IMR-90 (cell line): ENCODE measurements at regions not wholly inside any gene's neighbourhood (a gene's known extent, or its start where the extent isn't known, plus 50 kb on each side); places are given as distances from the start of the nearest gene placed in this dataset.

Experiments used
- ATAC-seq: fragments of 200-7000 bp; cut with Tn5 transposase; 2 replicates; pipeline ENCODE4 v1.9.1; 2020; ENCODE audit warnings: low read depth, mild to moderate bottlenecking, moderate library complexity
- BruUV-seq: library from RNA; stranded (reverse); fragments of 400-500 nt; replicated peaks from 2 replicates; lab custom pipeline; 2021; lab: Mats Ljungman, UMichigan
- CTCF ChIA-PET: fragments of 300-600 bp; formaldehyde crosslinking; extraction: SDS; loops from one replicate; lab custom pipeline; 2021; ENCODE audit warnings: antibody characterized with exemption; lab: Yijun Ruan, JAX
- POLR2A ChIA-PET: fragments of 300-600 bp; sonication (Branson Sonifier 250); formaldehyde crosslinking; loops from one replicate; lab custom pipeline; 2022; ENCODE audit warnings: antibody characterized with exemption; ENCODE audit not compliant: unreplicated experiment; lab: Charles Lee
- DNase-seq: peaks from one replicate; pipeline ENCODE4 v3.0.0; 2013
- H2AFZ ChIP-seq: replicated peaks from 2 replicates; pipeline ENCODE3; 2013; ENCODE audit warnings: low read length, mild to moderate bottlenecking; ENCODE audit not compliant: poor library complexity
- H2AK5ac ChIP-seq: 2 replicates; pipeline ENCODE4 v1.6.1; 2013; ENCODE audit warnings: low read depth, low read length, inconsistent platforms
- H2AK9ac ChIP-seq: replicated peaks from 2 replicates; pipeline ENCODE3; 2013; ENCODE audit warnings: mild to moderate bottlenecking, low read depth, low read length, moderate library complexity; ENCODE audit not compliant: poor library complexity
- H2BK120ac ChIP-seq: 2 replicates; pipeline ENCODE4 v1.6.1; 2013; ENCODE audit warnings: low read depth, low read length, inconsistent platforms
- H2BK15ac ChIP-seq: 3 replicates; pipeline ENCODE4 v1.6.1; 2013; ENCODE audit warnings: low read depth, low read length, inconsistent platforms
- H2BK20ac ChIP-seq: 2 replicates; pipeline ENCODE4 v1.6.1; 2013; ENCODE audit warnings: low read depth, mild to moderate bottlenecking, inconsistent platforms, low read length, moderate library complexity
- H2BK5ac ChIP-seq: 2 replicates; pipeline ENCODE4 v1.6.1; 2013; ENCODE audit warnings: mild to moderate bottlenecking, low read depth, low read length, inconsistent platforms; ENCODE audit not compliant: poor library complexity, severe bottlenecking
- H3K14ac ChIP-seq: replicated peaks from 2 replicates; pipeline ENCODE4 v1.6.1; 2013; ENCODE audit warnings: low read depth, low read length, inconsistent platforms
- H3K18ac ChIP-seq: 2 replicates; pipeline ENCODE4 v1.6.1; 2013; ENCODE audit warnings: low read depth, low read length, control low read depth
- H3K23ac ChIP-seq: 2 replicates; pipeline ENCODE4 v1.6.1; 2013; ENCODE audit warnings: low read depth, low read length, inconsistent platforms
- H3K27ac ChIP-seq: 2 replicates; pipeline ENCODE4 v1.5.1; 2013; ENCODE audit warnings: mild to moderate bottlenecking, control low read depth, low read length; ENCODE audit not compliant: insufficient read depth
- H3K27me3 ChIP-seq: 2 replicates; pipeline ENCODE4 v1.6.1; 2013; ENCODE audit warnings: low read length; ENCODE audit not compliant: control insufficient read depth, insufficient read depth
- H3K36me3 ChIP-seq: 2 replicates; pipeline ENCODE4 v1.6.1; 2013; ENCODE audit warnings: low read length, mixed read lengths; ENCODE audit not compliant: control insufficient read depth, insufficient read depth
- H3K4ac ChIP-seq: 2 replicates; pipeline ENCODE4 v1.6.1; 2013; ENCODE audit warnings: low read depth, low read length, inconsistent platforms
- H3K4me1 ChIP-seq: 2 replicates; pipeline ENCODE4 v1.6.1; 2013; ENCODE audit warnings: low read length, mixed read lengths; ENCODE audit not compliant: control insufficient read depth, insufficient read depth
- H3K4me2 ChIP-seq: 2 replicates; pipeline ENCODE4 v1.6.1; 2013; ENCODE audit warnings: low read depth, mild to moderate bottlenecking, control low read depth, low read length, moderate library complexity
- H3K4me3 ChIP-seq: 2 replicates; pipeline ENCODE4 v1.5.1; 2013; ENCODE audit warnings: low read depth, mild to moderate bottlenecking, control low read depth, low read length, moderate library complexity; ENCODE audit not compliant: insufficient read depth
- H3K56ac ChIP-seq: 2 replicates; pipeline ENCODE4 v1.6.1; 2013; ENCODE audit warnings: low read length, inconsistent platforms; ENCODE audit not compliant: insufficient read depth; ENCODE audit errors: extremely low read depth
- H3K79me1 ChIP-seq, 2 experiments: 2 replicates each; pipeline ENCODE4 v1.6.1; 2013; ENCODE audit warnings: low read length in 2 of 2, inconsistent platforms in 1 of 2, low read depth in 1 of 2
- H3K9ac ChIP-seq: 2 replicates; pipeline ENCODE4 v1.6.1; 2013; ENCODE audit warnings: low read depth, low read length, control low read depth
- H3K9me1 ChIP-seq: 2 replicates; pipeline ENCODE4 v1.6.1; 2013; ENCODE audit warnings: low read length, inconsistent platforms; ENCODE audit not compliant: insufficient read depth
- H3K9me3 ChIP-seq: 2 replicates; pipeline ENCODE4 v1.6.1; 2013; ENCODE audit warnings: low read length; ENCODE audit not compliant: control insufficient read depth, insufficient read depth
- H4K20me1 ChIP-seq: 2 replicates; pipeline ENCODE4 v1.6.1; 2013; ENCODE audit warnings: low read length, inconsistent platforms; ENCODE audit not compliant: insufficient read depth
- H4K5ac ChIP-seq: 2 replicates; pipeline ENCODE4 v1.6.1; 2013; ENCODE audit warnings: mild to moderate bottlenecking, low read depth, low read length, control low read depth
- H4K8ac ChIP-seq, 2 experiments: 2 replicates each; pipeline ENCODE4 v1.6.1; 2013; ENCODE audit warnings: low read depth in 2 of 2, low read length in 2 of 2, control low read depth in 1 of 2, inconsistent platforms in 1 of 2
- H4K91ac ChIP-seq: 2 replicates; pipeline ENCODE4 v1.6.1; 2013; ENCODE audit warnings: low read depth, low read length, inconsistent platforms; ENCODE audit not compliant: insufficient read depth
- CHD1 ChIP-seq: IDR thresholded peaks from 2 replicates; pipeline ENCODE4 v1.6.1; 2012; ENCODE audit warnings: low read depth, low read length, improper control_type of control experiment
- FOS ChIP-seq: fragments of 150-350 bp; IDR thresholded peaks from 2 replicates; pipeline ENCODE4 v1.6.1; 2016; ENCODE audit warnings: low read depth, low read length
- MAFK ChIP-seq: IDR thresholded peaks from 2 replicates; pipeline ENCODE4 v1.6.1; 2012; ENCODE audit warnings: low read depth, low read length, improper control_type of control experiment
- MAZ ChIP-seq: IDR thresholded peaks from 2 replicates; pipeline ENCODE4 v1.6.1; 2012; ENCODE audit warnings: low read depth, mild to moderate bottlenecking, low read length, improper control_type of control experiment, moderate library complexity, borderline replicate concordance
- MXI1 ChIP-seq: IDR thresholded peaks from 2 replicates; pipeline ENCODE4 v1.6.1; 2012; ENCODE audit warnings: low read depth, mild to moderate bottlenecking, low read length, moderate library complexity, borderline replicate concordance
- NFE2L2 ChIP-seq: fragments of 150-350 bp; IDR thresholded peaks from 2 replicates; pipeline ENCODE4 v1.6.1; 2016; ENCODE audit warnings: low read depth, mild to moderate bottlenecking, low read length
- RCOR1 ChIP-seq: IDR thresholded peaks from 2 replicates; pipeline ENCODE4 v1.6.1; 2012; ENCODE audit warnings: mild to moderate bottlenecking, low read length, improper control_type of control experiment; ENCODE audit not compliant: insufficient replicate concordance
- WGBS, 2 experiments: methylation state at CpG; one replicate each; pipeline versions ENCODE4 v1.1.5 to v1.1.7; 2013; ENCODE audit warnings: missing lambda C conversion rate in 2 of 2; ENCODE audit not compliant: insufficient read length in 1 of 2; ENCODE audit errors: extremely low coverage in 2 of 2; 5-methylcytosine and 5-hydroxymethylcytosine counted together
- dilution Hi-C: fragments of 300-500 bp; cut with HindIII; formaldehyde crosslinking; loops from one replicate; pipeline ENCODE4 v1.14.3; 2018; ENCODE audit warnings: low sequenced_read_pairs; ENCODE audit not compliant: unreplicated experiment
- in situ Hi-C: fragments of 300-500 bp; cut with MboI; formaldehyde crosslinking; loops from 3 replicates; pipeline ENCODE4 v1.14.3; 2019; ENCODE audit warnings: low sequenced_read_pairs, inconsistent platforms, mixed read lengths
- intact Hi-C: fragments of 100-400 bp; cut with micrococcal nuclease; formaldehyde crosslinking; loops from 2 replicates; pipeline ENCODE4 v1.10.0; 2022
- TF ChIP-seq, protein P1 (sequence below): fragments of 150-350 bp; IDR thresholded peaks from 2 replicates; pipeline ENCODE4 v1.6.1; 2016; ENCODE audit warnings: low read depth, mild to moderate bottlenecking, low read length, moderate library complexity, borderline replicate concordance

DNA sequence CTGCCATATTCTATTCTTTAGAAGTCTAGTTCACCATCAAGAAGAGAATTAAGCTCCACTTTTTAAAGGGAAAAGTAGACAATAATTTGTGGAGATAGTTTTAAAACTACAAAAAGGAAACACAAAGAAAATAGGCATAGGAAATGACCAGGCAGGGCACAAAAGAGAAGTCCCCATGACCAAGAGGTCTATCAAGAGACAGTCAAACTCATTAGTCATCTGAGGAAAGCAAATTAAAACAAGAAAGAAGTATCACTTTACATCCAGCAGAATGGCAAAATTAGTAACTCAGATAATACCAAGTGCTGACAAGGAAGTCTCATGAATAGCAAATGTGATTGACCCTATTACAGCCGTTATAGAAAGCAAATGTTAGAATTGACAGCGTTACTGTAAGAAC lies 243.7 kb upstream of the SNX7 start:
- ATAC-seq: no peak
- Histone ChIP-seq H3K4ac (no peak overlapping the region), H3K36me3 (no peaks in the 10 kb centered on the region), H3K9me3 (peaks cover 3% of the 10 kb centered on the region), H2AK5ac (no peak overlapping the region), H3K27me3 (no peaks in the 10 kb centered on the region), H3K23ac (no peak overlapping the region), H3K14ac (no peak overlapping the region), H3K18ac (no peak overlapping the region), H4K5ac (no peak overlapping the region), H2BK15ac (no peak overlapping the region), H2AK9ac (no peak overlapping the region), H3K27ac (no peak overlapping the region), H2BK120ac (no peak overlapping the region), H2BK5ac (no peak overlapping the region), H3K4me2 (no peak overlapping the region), H3K4me3 (no peak overlapping the region), H2BK20ac (no peak overlapping the region), H3K9me1 (no peaks in the 10 kb centered on the region), H4K20me1 (no peaks in the 10 kb centered on the region), H4K8ac (no peak overlapping the region), H3K9ac (no peak overlapping the region), H4K91ac (no peak overlapping the region), H3K79me1 (no peaks in the 10 kb centered on the region), H3K56ac (no peak overlapping the region), H3K4me1 (peaks cover 2% of the 10 kb centered on the region; the same call in 1 of the 2 replicates), H2AFZ (no peak overlapping the region)
- WGBS, 2 experiments: no CpG with 5 or more reads among the region's 2 CpGs
- CTCF ChIA-PET: no interaction called here
- POLR2A ChIA-PET: no interaction called here
- in situ Hi-C loops (no loop called here), intact Hi-C loops (no loop called here), dilution Hi-C loops (no loop called here)
- TF ChIP-seq CHD1 (no peak), MXI1 (no peak), RCOR1 (no peak), FOS (no peak), NFE2L2 (no peak), MAFK (no peak), MAZ (no peak)
- TF ChIP-seq, protein P1, sequence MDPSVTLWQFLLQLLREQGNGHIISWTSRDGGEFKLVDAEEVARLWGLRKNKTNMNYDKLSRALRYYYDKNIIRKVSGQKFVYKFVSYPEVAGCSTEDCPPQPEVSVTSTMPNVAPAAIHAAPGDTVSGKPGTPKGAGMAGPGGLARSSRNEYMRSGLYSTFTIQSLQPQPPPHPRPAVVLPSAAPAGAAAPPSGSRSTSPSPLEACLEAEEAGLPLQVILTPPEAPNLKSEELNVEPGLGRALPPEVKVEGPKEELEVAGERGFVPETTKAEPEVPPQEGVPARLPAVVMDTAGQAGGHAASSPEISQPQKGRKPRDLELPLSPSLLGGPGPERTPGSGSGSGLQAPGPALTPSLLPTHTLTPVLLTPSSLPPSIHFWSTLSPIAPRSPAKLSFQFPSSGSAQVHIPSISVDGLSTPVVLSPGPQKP: no peak
- BruUV-seq: no TSS peak
- no peak for DNase-seq
